ENCODE measurements at regions not wholly inside any gene's neighbourhood (a gene's known extent, or its start where the extent isn't known, plus 50 kb on each side); places are given as distances from the start of the nearest gene placed in this dataset.

DNA sequence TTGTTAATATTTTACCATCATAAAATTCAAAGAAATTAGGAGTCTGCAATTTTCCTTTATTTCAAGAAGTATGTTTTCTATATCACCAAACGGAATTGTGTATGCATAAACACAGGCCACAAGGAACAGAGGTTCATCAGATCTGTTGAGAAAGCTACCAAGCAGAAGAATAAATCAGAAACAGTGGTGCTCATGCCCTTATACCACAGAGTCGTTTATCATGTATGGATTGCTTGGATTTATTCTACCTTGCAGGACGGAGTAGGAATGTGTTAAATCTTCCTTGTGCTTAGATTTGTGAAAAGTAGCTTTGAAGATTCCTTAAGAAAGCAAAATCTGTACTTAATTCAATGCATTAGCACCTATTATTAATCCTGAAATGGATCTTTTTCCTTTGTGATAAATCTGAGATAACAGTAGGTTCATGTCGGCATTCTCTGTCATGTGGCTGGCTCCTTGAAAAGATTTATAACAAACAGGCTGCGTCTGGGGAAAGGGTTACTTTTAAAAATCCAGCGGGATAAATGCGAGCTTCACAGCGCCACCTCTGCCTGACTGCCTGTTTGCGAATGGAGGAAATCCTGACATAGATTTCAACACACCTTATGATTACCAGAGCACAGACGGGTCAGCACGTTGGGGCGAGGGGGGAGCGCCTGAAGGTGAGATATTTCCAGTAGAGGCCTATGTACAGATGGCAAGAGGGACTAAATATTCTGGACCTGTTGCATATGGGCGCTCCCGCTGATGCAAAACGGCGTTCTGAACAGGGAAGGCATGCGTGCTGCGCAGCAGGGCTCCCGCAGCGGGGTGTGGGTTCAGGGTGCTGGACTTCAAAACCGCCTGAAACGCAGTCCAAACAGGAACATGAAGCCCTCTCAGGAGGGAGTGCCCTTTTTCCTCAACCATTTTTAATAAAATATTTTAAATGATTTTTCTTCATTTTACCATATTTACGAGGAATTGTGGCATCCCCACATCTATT is 445.5 kb upstream of the SGCG start:
- Histone ChIP-seq H3K79me2 (ENCODE audit: insufficient read depth, low read length) (no peaks in the 10 kb centered on the region), H3K36me3 (ENCODE audit: insufficient read depth, low read length) (no peaks in the 10 kb centered on the region), H3K27me3 (ENCODE audit: insufficient read depth, low read length) (no peaks in the 10 kb centered on the region), H4K20me1 (ENCODE audit: insufficient read depth, low read length) (no peaks in the 10 kb centered on the region), H3K9ac (ENCODE audit: low read length) (no peak overlapping the region), H3K27ac (ENCODE audit: low read depth, low read length, poor library complexity, severe bottlenecking) (no peak overlapping the region), H3K4me2 (ENCODE audit: low read length) (no peak overlapping the region), H3K4me3 (ENCODE audit: low read depth, low read length, poor library complexity, severe bottlenecking) (no peak overlapping the region), H2AFZ (ENCODE audit: low read length) (no peak overlapping the region), H3F3A (ENCODE audit: insufficient read depth, low read length) (no peaks in the 10 kb centered on the region), H3K9me2 (ENCODE audit: low read depth, low read length) (no peaks in the 10 kb centered on the region), H3K9me3 (ENCODE audit: low read length) (no peaks in the 10 kb centered on the region), H3K4me1 (ENCODE audit: insufficient read depth, low read length, severe bottlenecking) (no peaks in the 10 kb centered on the region)
- TF ChIP-seq, protein P1, sequence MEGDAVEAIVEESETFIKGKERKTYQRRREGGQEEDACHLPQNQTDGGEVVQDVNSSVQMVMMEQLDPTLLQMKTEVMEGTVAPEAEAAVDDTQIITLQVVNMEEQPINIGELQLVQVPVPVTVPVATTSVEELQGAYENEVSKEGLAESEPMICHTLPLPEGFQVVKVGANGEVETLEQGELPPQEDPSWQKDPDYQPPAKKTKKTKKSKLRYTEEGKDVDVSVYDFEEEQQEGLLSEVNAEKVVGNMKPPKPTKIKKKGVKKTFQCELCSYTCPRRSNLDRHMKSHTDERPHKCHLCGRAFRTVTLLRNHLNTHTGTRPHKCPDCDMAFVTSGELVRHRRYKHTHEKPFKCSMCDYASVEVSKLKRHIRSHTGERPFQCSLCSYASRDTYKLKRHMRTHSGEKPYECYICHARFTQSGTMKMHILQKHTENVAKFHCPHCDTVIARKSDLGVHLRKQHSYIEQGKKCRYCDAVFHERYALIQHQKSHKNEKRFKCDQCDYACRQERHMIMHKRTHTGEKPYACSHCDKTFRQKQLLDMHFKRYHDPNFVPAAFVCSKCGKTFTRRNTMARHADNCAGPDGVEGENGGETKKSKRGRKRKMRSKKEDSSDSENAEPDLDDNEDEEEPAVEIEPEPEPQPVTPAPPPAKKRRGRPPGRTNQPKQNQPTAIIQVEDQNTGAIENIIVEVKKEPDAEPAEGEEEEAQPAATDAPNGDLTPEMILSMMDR (IDR thresholded peaks at IDR 0.05; ENCODE audit: low read length): no peak
- no peak for TF ChIP-seq EZH2 (IDR thresholded peaks at IDR 0.05; ENCODE audit: borderline replicate concordance, low read length)

DNA sequence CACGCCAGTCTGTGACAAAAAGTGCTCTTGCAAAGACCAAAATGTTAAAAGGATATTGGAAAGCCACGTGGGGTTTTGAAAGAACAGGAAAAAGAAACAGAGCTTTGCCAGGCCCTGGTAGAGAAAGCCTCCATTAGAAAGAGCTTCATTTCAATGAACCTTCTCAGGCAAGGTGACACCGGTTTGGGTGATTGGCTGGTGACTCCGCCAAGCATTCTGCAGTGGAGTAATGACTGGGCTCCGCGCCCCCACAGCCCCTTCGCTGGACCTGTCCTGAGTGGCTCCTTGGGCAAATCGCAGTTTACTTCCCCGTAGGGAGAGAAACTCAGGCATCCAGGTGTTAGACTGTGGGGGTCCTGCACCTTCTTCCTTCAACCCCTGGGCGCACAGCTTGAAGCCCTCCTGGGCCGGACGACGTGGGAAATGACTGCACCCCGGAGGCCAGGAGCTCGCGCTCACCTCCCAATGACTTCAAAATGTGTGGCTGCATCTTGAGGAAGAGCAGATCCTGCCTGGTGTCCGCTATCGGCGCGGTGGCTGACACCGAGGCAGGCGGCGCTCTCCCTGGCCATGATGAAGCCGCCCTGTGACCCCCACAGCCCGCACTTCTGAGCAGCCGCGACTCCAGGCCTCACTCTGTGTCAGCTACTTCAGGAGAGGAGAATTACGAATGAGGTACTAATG is 444.6 kb upstream of the SGCG start:
- Histone ChIP-seq H2AFZ (ENCODE audit: low read length) (no peak overlapping the region), H3K9ac (ENCODE audit: low read length) (no peak overlapping the region), H3K9me2 (ENCODE audit: low read depth, low read length) (no peaks in the 10 kb centered on the region), H3K4me3 (ENCODE audit: low read depth, low read length, poor library complexity, severe bottlenecking) (no peak overlapping the region), H3K27me3 (ENCODE audit: insufficient read depth, low read length) (no peaks in the 10 kb centered on the region), H3K4me1 (ENCODE audit: insufficient read depth, low read length, severe bottlenecking) (no peaks in the 10 kb centered on the region), H3K4me2 (ENCODE audit: low read length) (no peak overlapping the region), H3K79me2 (ENCODE audit: insufficient read depth, low read length) (no peaks in the 10 kb centered on the region), H3K27ac (ENCODE audit: low read depth, low read length, poor library complexity, severe bottlenecking) (no peak overlapping the region), H3K36me3 (ENCODE audit: insufficient read depth, low read length) (no peaks in the 10 kb centered on the region), H3F3A (ENCODE audit: insufficient read depth, low read length) (no peaks in the 10 kb centered on the region), H4K20me1 (ENCODE audit: insufficient read depth, low read length) (no peaks in the 10 kb centered on the region), H3K9me3 (ENCODE audit: low read length) (no peaks in the 10 kb centered on the region)
- TF ChIP-seq EZH2 (IDR thresholded peaks at IDR 0.05; ENCODE audit: borderline replicate concordance, low read length): no peak
- TF ChIP-seq, protein P1 (IDR thresholded peaks at IDR 0.05; ENCODE audit: low read length): no peak

DNA sequence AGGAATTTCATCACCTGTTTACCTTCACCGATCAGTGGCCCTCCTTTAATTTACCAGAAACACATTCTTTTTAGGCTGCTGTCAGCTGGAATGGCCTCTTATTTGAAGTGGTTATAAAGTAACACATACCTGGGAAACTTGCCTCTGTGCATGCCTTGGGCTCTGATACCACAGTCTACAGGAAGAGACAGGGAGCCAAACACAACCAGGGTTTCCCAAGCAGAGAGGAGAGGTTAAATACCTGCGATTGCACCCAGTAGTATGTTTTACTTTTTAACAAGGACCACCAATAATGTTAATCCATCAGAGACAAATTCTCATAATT is 444.0 kb upstream of the SGCG start:
- Histone ChIP-seq H3K27me3 (ENCODE audit: insufficient read depth, low read length) (no peaks in the 10 kb centered on the region), H3K9me3 (ENCODE audit: low read length) (no peaks in the 10 kb centered on the region), H2AFZ (ENCODE audit: low read length) (no peak overlapping the region), H3K4me3 (ENCODE audit: low read depth, low read length, poor library complexity, severe bottlenecking) (no peak overlapping the region), H3K27ac (ENCODE audit: low read depth, low read length, poor library complexity, severe bottlenecking) (no peak overlapping the region), H3K4me2 (ENCODE audit: low read length) (no peak overlapping the region), H4K20me1 (ENCODE audit: insufficient read depth, low read length) (no peaks in the 10 kb centered on the region), H3K79me2 (ENCODE audit: insufficient read depth, low read length) (no peaks in the 10 kb centered on the region), H3F3A (ENCODE audit: insufficient read depth, low read length) (no peaks in the 10 kb centered on the region), H3K4me1 (ENCODE audit: insufficient read depth, low read length, severe bottlenecking) (no peaks in the 10 kb centered on the region), H3K36me3 (ENCODE audit: insufficient read depth, low read length) (no peaks in the 10 kb centered on the region), H3K9ac (ENCODE audit: low read length) (no peak overlapping the region), H3K9me2 (ENCODE audit: low read depth, low read length) (no peaks in the 10 kb centered on the region)
- TF ChIP-seq, protein P1 (IDR thresholded peaks at IDR 0.05; ENCODE audit: low read length): no peak
- TF ChIP-seq EZH2 (IDR thresholded peaks at IDR 0.05; ENCODE audit: borderline replicate concordance, low read length): no peak
